HL-60 (cell line): ENCODE measurements at regions not wholly inside any gene's neighbourhood (a gene's known extent, or its start where the extent isn't known, plus 50 kb on each side); places are given as distances from the start of the nearest gene placed in this dataset.

Experiments
- CTCF ChIP-seq: IDR thresholded peaks from one replicate; pipeline ENCODE4 v1.5.1; 2011; ENCODE audit warnings: low read length, control low read depth, inconsistent platforms; ENCODE audit not compliant: insufficient read depth
- GABPA ChIP-seq: IDR thresholded peaks from 2 replicates; pipeline ENCODE4 v1.6.1; 2012; ENCODE audit warnings: low read depth
- POLR2AphosphoS5 ChIP-seq: IDR thresholded peaks from 2 replicates; pipeline ENCODE4 v1.6.1; 2012; ENCODE audit warnings: low read depth
- REST ChIP-seq: IDR thresholded peaks from 2 replicates; pipeline ENCODE4 v1.6.1; 2012; ENCODE audit warnings: low read depth; ENCODE audit not compliant: insufficient replicate concordance

GRCh38 chr15:47213883-47214282 is 503.4 kb upstream of the SEMA6D start:
- TF ChIP-seq CTCF (no peak), POLR2AphosphoS5 (no peak), GABPA (no peak), REST (no peak)
